ENCODE measurements at regions not wholly inside any gene's neighbourhood (a gene's known extent, or its start where the extent isn't known, plus 50 kb on each side); places are given as distances from the start of the nearest gene placed in this dataset.

- TF ChIP-seq POLR2A (IDR thresholded peaks at IDR 0.05) (no peak), CTCF (IDR thresholded peaks at IDR 0.05) (no peak)
Observed at GRCh38 chr14:83461521-83461920, 1927.9 kb upstream of the SEL1L start.
